ENCODE measurements at regions not wholly inside any gene's neighbourhood (a gene's known extent, or its start where the extent isn't known, plus 50 kb on each side); places are given as distances from the start of the nearest gene placed in this dataset.

DNA sequence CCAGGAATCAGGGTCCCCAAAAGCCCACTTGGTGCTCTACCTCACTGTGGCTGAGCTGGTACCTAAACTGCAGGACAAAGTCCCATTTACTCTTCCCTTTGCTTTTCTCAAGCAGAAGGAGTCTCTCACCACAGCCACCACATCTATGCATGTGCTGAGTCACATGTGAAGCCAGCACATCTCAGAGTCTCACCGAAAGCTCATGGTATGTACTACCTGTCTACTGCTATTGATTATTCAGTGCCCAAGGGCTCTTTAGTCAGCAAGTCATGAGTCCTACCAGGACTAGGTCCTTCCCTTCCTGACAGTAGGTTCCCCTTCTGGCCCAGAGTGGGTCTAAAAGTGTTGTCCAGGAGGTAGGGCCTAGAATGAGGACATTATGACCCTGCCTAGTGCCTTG is 130.7 kb upstream of the NTRK2 start:
- Histone ChIP-seq H3K4me3 (no peak overlapping the region), H3K9me2 (replicated peaks; ENCODE audit: insufficient read depth) (no peaks in the 10 kb centered on the region), H3K27ac (no peak overlapping the region), H2AFZ (no peak overlapping the region), H3K36me3 (replicated peaks; ENCODE audit: insufficient read depth, low read depth) (no peaks in the 10 kb centered on the region), H3K27me3 (no peaks in the 10 kb centered on the region), H3K4me2 (no peak overlapping the region), H3K4me1 (ENCODE audit: insufficient read depth) (no peaks in the 10 kb centered on the region), H3K79me2 (no peaks in the 10 kb centered on the region), H4K20me1 (ENCODE audit: insufficient read depth, poor library complexity, severe bottlenecking) (no peaks in the 10 kb centered on the region), H3K9me3 (ENCODE audit: low read depth) (no peaks in the 10 kb centered on the region)
- DNase-seq (ENCODE audit: low spot score), result no peak
- TF ChIP-seq EZH2phosphoT487 (IDR thresholded peaks at IDR 0.05; ENCODE audit: low read depth, severe bottlenecking, unreplicated experiment) (no peak), EZH2 (IDR thresholded peaks at IDR 0.05; ENCODE audit: borderline replicate concordance) (no peak), CTCF (IDR thresholded peaks at IDR 0.05; ENCODE audit: poor library complexity) (no peak)
- 100% methylated on average over 1 of the region's 1 CpG for WGBS (ENCODE audit: low lambda C conversion rate, missing lambda C conversion rate)

DNA sequence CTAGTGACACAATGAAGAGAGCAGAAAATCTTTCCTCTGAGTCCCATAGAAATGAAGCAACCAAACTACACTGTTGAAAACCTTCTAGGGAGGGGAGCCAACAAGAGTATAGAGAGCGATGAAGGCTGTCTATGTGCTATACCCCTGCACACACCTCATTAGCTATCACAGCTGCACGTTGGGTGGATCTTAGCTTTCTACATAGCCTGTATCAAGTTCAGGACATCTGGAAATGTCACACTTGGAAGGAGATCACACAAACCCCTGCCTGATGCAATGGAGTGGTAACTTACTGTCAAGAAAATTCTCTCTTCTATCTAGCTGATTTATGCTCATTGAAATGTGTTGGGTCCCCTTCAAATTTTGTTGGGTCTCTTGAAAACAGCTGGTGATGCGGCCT is 127.0 kb upstream of the NTRK2 start:
- Histone ChIP-seq H3K4me3 (no peak overlapping the region), H4K20me1 (ENCODE audit: insufficient read depth, poor library complexity, severe bottlenecking) (no peaks in the 10 kb centered on the region), H3K27me3 (no peaks in the 10 kb centered on the region), H3K36me3 (replicated peaks; ENCODE audit: insufficient read depth, low read depth) (no peaks in the 10 kb centered on the region), H3K79me2 (no peaks in the 10 kb centered on the region), H3K4me2 (no peak overlapping the region), H3K4me1 (ENCODE audit: insufficient read depth) (no peaks in the 10 kb centered on the region), H3K27ac (no peak overlapping the region), H2AFZ (no peak overlapping the region), H3K9me3 (ENCODE audit: low read depth) (no peaks in the 10 kb centered on the region), H3K9me2 (replicated peaks; ENCODE audit: insufficient read depth) (no peaks in the 10 kb centered on the region)
- no peak for DNase-seq (ENCODE audit: low spot score)
- no peak for TF ChIP-seq CTCF (IDR thresholded peaks at IDR 0.05; ENCODE audit: poor library complexity)
- TF ChIP-seq EZH2phosphoT487 (IDR thresholded peaks at IDR 0.05; ENCODE audit: low read depth, severe bottlenecking, unreplicated experiment), result no peak
- TF ChIP-seq EZH2 (IDR thresholded peaks at IDR 0.05; ENCODE audit: borderline replicate concordance), result no peak
- 72% methylated on average over 3 of the region's 3 CpGs for WGBS (ENCODE audit: low lambda C conversion rate, missing lambda C conversion rate)

- DNase-seq (ENCODE audit: low spot score), result no peak
- Histone ChIP-seq H3K27ac (no peak overlapping the region), H3K27me3 (no peaks in the 10 kb centered on the region), H3K9me3 (ENCODE audit: low read depth) (no peaks in the 10 kb centered on the region), H3K9me2 (replicated peaks; ENCODE audit: insufficient read depth) (no peaks in the 10 kb centered on the region), H3K4me1 (ENCODE audit: insufficient read depth) (peaks cover 9% of the 10 kb centered on the region), H3K4me3 (no peak overlapping the region), H3K79me2 (no peaks in the 10 kb centered on the region), H3K4me2 (no peak overlapping the region), H4K20me1 (ENCODE audit: insufficient read depth, poor library complexity, severe bottlenecking) (no peaks in the 10 kb centered on the region), H3K36me3 (replicated peaks; ENCODE audit: insufficient read depth, low read depth) (no peaks in the 10 kb centered on the region), H2AFZ (no peak overlapping the region)
- WGBS (ENCODE audit: low lambda C conversion rate, missing lambda C conversion rate), result 56% methylated on average over 1 of the region's 1 CpG
- TF ChIP-seq CTCF (IDR thresholded peaks at IDR 0.05; ENCODE audit: poor library complexity), result no peak
- no peak for TF ChIP-seq EZH2 (IDR thresholded peaks at IDR 0.05; ENCODE audit: borderline replicate concordance)
- TF ChIP-seq EZH2phosphoT487 (IDR thresholded peaks at IDR 0.05; ENCODE audit: low read depth, severe bottlenecking, unreplicated experiment), result no peak
Measured at GRCh38 chr9:84554069-84554664, 115.4 kb upstream of the NTRK2 start.
